Vagina (tissue), 2 donors: ENCODE measurements at regions not wholly inside any gene's neighbourhood (a gene's known extent, or its start where the extent isn't known, plus 50 kb on each side); places are given as distances from the start of the nearest gene placed in this dataset.

Experiments used
- POLR2A ChIP-seq, 2 donors: fragments of 450-650 bp; IDR thresholded peaks; one replicate each; pipeline ENCODE4 v1.6.1; 2017; ENCODE audit warnings: antibody characterized with exemption in 2 of 2, mild to moderate bottlenecking in 2 of 2, moderate library complexity in 2 of 2
- POLR2AphosphoS5 ChIP-seq, 2 donors: sonication (generic); formaldehyde crosslinking; IDR thresholded peaks; one replicate each; pipeline ENCODE4 v1.9.0; 2017; ENCODE audit warnings: antibody characterized with exemption in 2 of 2, mild to moderate bottlenecking in 2 of 2, low read depth in 1 of 2; ENCODE audit not compliant: insufficient read depth in 1 of 2
- TF ChIP-seq, protein P1 (sequence below), 3 experiments: fragments of 450-650 bp in 2 of 3; fragments of 200-600 bp in 1 of 3; sonication (generic) in 1 of 3; IDR thresholded peaks; one replicate each; pipeline ENCODE4 v1.5.1; 2017 to 2019; ENCODE audit warnings: antibody characterized with exemption in 3 of 3, mild to moderate bottlenecking in 2 of 3, moderate library complexity in 2 of 3

DNA sequence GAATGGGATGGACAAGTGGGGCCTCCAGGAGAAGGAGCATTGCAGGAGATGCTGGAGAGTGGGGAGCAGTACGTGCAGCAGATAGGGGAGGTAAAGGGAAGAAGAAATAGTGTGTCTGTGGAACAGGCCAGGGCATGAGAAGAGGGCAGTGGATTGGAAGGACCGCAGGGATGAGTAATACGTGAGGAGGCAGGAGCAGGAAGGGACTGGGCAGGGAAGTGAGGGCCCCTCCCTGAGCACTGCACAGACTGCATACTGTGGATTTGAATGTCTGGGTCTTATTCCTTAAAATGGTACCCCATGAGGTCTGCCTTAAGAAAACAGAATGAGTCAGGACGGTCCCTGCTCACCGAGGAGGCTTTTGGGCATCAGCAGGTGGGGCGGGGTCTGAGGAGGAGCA lies 210.0 kb upstream of the NDN start:
- TF ChIP-seq POLR2A (IDR thresholded peaks at IDR 0.05) (no peak), POLR2AphosphoS5 (IDR thresholded peaks at IDR 0.05; ENCODE audit: insufficient read depth in 1 of 2, low read depth in 1 of 2) (no peak)
- TF ChIP-seq, protein P1, sequence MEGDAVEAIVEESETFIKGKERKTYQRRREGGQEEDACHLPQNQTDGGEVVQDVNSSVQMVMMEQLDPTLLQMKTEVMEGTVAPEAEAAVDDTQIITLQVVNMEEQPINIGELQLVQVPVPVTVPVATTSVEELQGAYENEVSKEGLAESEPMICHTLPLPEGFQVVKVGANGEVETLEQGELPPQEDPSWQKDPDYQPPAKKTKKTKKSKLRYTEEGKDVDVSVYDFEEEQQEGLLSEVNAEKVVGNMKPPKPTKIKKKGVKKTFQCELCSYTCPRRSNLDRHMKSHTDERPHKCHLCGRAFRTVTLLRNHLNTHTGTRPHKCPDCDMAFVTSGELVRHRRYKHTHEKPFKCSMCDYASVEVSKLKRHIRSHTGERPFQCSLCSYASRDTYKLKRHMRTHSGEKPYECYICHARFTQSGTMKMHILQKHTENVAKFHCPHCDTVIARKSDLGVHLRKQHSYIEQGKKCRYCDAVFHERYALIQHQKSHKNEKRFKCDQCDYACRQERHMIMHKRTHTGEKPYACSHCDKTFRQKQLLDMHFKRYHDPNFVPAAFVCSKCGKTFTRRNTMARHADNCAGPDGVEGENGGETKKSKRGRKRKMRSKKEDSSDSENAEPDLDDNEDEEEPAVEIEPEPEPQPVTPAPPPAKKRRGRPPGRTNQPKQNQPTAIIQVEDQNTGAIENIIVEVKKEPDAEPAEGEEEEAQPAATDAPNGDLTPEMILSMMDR (IDR thresholded peaks at IDR 0.05), result no peak
